ENCODE measurements at regions not wholly inside any gene's neighbourhood (a gene's known extent, or its start where the extent isn't known, plus 50 kb on each side); places are given as distances from the start of the nearest gene placed in this dataset.

- TF ChIP-seq POLR2A (IDR thresholded peaks at IDR 0.05): no peak
- TF ChIP-seq CTCF (IDR thresholded peaks at IDR 0.05): no peak
These were observed 392.2 kb upstream of the ROBO1 start for GRCh38 chr3:80159990-80160506.
